ENCODE measurements at regions not wholly inside any gene's neighbourhood (a gene's known extent, or its start where the extent isn't known, plus 50 kb on each side); places are given as distances from the start of the nearest gene placed in this dataset.

- DNase-seq = no peak
Measured at GRCh38 chr6:139625998-139626975, 251.8 kb upstream of the CITED2 start.

- no peak for DNase-seq
Measured at GRCh38 chr6:139625081-139625939, 250.9 kb upstream of the CITED2 start.

GRCh38 chr6:139623372-139623771, 248.9 kb upstream of the CITED2 start:
- no peak for DNase-seq

GRCh38 chr6:139613496-139613895, 239.0 kb upstream of the CITED2 start:
- no peak for DNase-seq

- no peak for DNase-seq
Measured at GRCh38 chr6:139612135-139612465, 237.7 kb upstream of the CITED2 start.

- DNase-seq = no peak
Measured at GRCh38 chr6:139611327-139612134, 237.1 kb upstream of the CITED2 start.

- DNase-seq = no peak
Measured at GRCh38 chr6:139608466-139609261, 234.2 kb upstream of the CITED2 start.

GRCh38 chr6:139605350-139605749, 230.9 kb upstream of the CITED2 start:
- no peak for DNase-seq

GRCh38 chr6:139603581-139603980, 229.1 kb upstream of the CITED2 start:
- no peak for DNase-seq

GRCh38 chr6:139602577-139602976, 228.1 kb upstream of the CITED2 start:
- no peak for DNase-seq

GRCh38 chr6:139600919-139601475, 226.5 kb upstream of the CITED2 start:
- no peak for DNase-seq

GRCh38 chr6:139600343-139600742, 225.9 kb upstream of the CITED2 start:
- no peak for DNase-seq

GRCh38 chr6:139597771-139598755, 223.6 kb upstream of the CITED2 start:
- DNase-seq = no peak

- DNase-seq = no peak
Measured at GRCh38 chr6:139597087-139597763, 222.8 kb upstream of the CITED2 start.

- no peak for DNase-seq
Measured at GRCh38 chr6:139595183-139595582, 220.7 kb upstream of the CITED2 start.

GRCh38 chr6:139594333-139594965, 220.0 kb upstream of the CITED2 start:
- no peak for DNase-seq

- DNase-seq = no peak
Measured at GRCh38 chr6:139593081-139593480, 218.6 kb upstream of the CITED2 start.

GRCh38 chr6:139592011-139592410, 217.6 kb upstream of the CITED2 start:
- DNase-seq = no peak
